ENCODE measurements at regions not wholly inside any gene's neighbourhood (a gene's known extent, or its start where the extent isn't known, plus 50 kb on each side); places are given as distances from the start of the nearest gene placed in this dataset.
"Not testable (repeated sequence)": the region's sequence is repeated elsewhere in the genome, so short reads cannot be mapped to it uniquely, and the experiment has no call there.

DNA sequence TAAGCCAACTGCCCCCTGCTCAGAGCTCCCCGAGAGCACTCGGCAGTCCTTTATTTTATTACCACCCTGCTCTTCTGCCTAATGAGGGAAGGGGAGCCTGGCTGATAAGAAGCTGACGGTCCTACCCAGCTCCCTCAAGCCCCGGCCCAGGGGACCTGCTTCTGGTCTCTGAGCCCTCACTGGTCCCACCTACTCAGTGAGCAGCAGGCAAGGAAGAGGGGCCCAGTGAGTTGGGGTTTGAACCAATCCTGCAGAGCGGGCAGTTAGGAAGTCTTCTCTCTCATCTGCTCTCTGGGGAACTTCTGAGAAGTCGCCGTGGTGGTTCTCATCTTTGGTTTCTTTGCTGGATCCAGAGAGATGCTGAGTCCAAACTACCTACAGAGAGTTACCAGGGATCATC is 218.9 kb downstream of the NDUFA10 start:
- DNase-seq (ENCODE audit: extremely low read depth, low read depth, low spot score): no peak

DNA sequence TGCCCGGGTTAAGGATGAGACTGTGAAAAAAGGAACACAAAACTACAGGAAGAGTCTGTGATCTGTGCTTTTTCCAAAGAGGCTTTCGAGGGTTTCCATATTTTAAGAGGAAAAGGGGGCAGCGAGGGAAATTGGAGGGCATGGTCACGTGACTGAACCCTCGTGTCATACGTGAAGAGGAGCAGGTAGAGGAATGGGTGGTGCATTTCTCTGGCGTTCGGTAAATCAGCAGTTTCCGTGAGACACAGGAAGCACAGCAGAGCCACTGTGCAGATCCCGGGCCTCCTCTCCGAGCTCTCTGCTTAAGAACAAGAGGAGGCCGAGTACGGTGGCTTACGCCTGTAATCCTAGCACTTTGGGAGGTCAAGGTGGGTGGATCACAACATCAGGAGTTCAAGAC is 219.7 kb downstream of the NDUFA10 start:
- no peak for DNase-seq (ENCODE audit: extremely low read depth, low read depth, low spot score)

- DNase-seq (ENCODE audit: extremely low read depth, low read depth, low spot score): no peak
Measured at GRCh38 chr2:239805043-239805329, 220.2 kb downstream of the NDUFA10 start.

- no peak for DNase-seq (ENCODE audit: extremely low read depth, low read depth, low spot score)
Measured at GRCh38 chr2:239804161-239805042, 220.7 kb downstream of the NDUFA10 start.

GRCh38 chr2:239803766-239804115 is 221.4 kb downstream of the NDUFA10 start:
- DNase-seq (ENCODE audit: extremely low read depth, low read depth, low spot score): no peak

- DNase-seq (ENCODE audit: extremely low read depth, low read depth, low spot score): no peak
Measured at GRCh38 chr2:239803102-239803765, 221.9 kb downstream of the NDUFA10 start.

DNA sequence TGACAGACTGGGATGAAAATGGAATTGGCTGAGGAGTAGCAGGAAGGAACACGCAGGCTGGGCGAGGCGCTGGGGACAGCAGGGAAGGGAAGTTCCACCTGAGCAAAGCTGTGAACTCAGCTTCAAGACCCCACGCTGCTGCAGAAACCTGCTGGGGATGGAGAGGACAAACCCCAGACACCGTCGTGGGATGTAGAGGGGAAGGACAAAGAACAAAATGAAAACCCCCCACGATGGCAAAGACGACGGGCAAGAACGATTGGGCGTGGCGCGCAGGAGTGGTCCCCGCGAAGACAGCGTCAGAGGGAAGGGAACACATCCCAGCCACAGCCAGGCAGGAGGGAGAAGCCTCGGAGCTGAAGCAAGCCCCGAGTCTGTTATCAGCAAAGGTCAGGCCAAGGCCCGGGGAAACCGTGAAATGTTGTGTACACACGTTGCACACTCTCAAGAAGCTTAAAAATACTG is 222.9 kb downstream of the NDUFA10 start:
- DNase-seq (ENCODE audit: extremely low read depth, low read depth, low spot score): no peak

DNA sequence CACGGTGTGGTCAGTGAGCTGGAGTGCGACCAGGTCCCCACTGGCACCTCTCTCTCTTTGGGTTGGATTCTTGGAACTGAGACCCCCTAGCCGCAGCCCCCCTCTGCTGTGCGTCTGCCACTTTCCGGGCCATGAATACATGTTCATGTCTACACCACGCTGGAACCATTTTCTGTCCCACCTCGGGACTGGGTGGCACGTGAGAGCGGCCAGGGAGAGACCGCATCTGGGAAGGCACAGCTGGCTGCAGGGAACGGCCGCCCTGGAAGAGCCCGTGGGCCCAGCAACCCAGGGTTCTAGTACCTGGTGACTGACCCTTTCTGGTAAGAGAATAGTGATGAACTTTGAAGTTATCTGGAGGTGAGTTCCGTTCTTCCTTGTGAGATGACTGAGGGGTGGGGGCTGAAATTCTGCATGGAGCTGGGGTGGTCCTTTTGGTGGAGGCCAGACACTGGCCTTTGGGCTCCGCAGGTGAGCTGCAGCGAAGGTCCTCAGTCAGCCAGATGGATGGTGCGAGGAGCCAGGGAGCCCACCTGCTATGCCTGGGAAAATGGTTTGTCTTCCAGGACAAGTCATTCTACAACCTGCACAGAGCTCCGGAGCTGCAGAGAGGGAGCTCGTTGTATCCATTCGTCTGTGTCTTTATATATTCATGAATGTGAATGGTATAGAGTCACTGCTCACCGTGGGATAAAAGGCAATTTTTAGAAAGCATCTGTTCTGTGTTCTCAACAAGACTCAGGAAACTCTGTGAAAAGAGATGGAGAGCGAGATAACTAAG is 223.5 kb downstream of the NDUFA10 start:
- DNase-seq (ENCODE audit: extremely low read depth, low read depth, low spot score): no peak

- no peak for DNase-seq (ENCODE audit: extremely low read depth, low read depth, low spot score)
Measured at GRCh38 chr2:239800785-239801386, 224.3 kb downstream of the NDUFA10 start.

- DNase-seq (ENCODE audit: extremely low read depth, low read depth, low spot score): no peak
Measured at GRCh38 chr2:239797316-239797715, 227.8 kb downstream of the NDUFA10 start.

- not testable (repeated sequence) for DNase-seq (ENCODE audit: extremely low read depth, low read depth, low spot score)
Measured at GRCh38 chr2:239795761-239796160, 229.4 kb downstream of the NDUFA10 start.

GRCh38 chr2:239793836-239794235 is 231.3 kb downstream of the NDUFA10 start:
- no peak for DNase-seq (ENCODE audit: extremely low read depth, low read depth, low spot score)

- no peak for DNase-seq (ENCODE audit: extremely low read depth, low read depth, low spot score)
Measured at GRCh38 chr2:239793086-239793485, 232.1 kb downstream of the NDUFA10 start.

- no peak for DNase-seq (ENCODE audit: extremely low read depth, low read depth, low spot score)
Measured at GRCh38 chr2:239792405-239793084, 232.6 kb downstream of the NDUFA10 start.

DNA sequence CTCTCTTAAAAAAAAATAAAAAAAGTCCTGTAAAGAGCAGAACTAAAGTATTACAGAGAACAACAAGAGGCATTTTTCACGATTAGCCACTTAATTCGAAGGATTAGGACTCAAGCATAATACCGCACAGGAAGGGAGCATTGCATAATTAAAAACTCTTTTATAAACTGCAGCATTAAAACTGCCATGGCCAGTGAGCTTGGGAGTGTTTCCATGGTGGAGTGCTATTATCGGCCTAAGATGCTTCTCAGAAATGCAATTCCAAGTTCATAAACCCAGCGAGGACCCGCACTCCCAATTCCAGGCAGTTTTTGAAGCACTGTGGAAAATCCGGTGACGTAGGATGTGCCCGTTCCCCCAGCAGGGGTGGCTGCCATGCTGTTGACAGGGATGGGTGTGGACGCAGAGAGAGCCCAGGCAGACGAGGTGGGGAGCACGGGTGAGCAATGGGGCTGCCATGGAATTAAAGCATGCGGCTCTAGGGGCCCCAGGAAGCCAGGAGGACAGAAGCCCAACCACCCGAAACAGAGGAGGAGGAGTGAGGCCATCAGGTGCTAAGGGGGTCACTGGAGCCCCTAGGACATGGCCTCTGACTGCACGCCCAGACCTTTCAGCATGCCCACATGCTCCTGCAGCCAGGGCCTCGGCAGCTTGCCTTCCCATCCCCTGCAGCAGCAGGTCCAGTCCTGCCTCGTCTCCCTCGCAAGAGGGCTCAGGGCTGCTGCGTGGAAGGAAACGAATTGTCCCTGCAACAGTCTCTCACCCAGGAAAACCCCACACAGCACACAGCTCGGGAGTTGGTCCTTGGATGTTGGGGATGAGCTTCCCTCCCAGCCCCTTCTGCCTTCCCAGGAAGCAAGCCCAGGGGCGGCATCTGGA is 233.4 kb downstream of the NDUFA10 start:
- DNase-seq (ENCODE audit: extremely low read depth, low read depth, low spot score): no peak

- DNase-seq (ENCODE audit: extremely low read depth, low read depth, low spot score): no peak
Measured at GRCh38 chr2:239790721-239791120, 234.4 kb downstream of the NDUFA10 start.

DNA sequence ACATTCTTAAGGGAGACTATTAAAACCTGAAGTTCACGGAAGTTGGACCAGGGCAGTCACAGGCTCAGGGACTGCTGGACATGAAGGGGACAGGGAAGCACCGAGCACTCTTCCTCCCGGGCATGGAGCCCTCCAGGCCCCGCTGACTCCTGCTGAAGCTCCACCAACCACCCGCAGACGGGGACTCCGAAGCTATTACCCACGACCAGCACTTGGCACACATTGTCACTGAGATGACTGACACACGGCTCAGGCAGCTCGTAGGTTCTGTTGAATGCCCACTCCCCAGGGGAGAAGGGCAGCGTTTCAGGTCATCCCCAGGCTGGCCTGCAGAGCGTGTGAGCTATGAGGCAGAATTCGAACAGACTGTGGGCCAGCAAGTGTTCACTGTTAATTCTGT is 234.8 kb downstream of the NDUFA10 start:
- DNase-seq (ENCODE audit: extremely low read depth, low read depth, low spot score): no peak

- DNase-seq (ENCODE audit: extremely low read depth, low read depth, low spot score): no peak
Measured at GRCh38 chr2:239789711-239790110, 235.4 kb downstream of the NDUFA10 start.

GRCh38 chr2:239788576-239789098 is 236.5 kb downstream of the NDUFA10 start:
- no peak for DNase-seq (ENCODE audit: extremely low read depth, low read depth, low spot score)

Measured in glomerular endothelial cell (primary cell).